ENCODE measurements at regions not wholly inside any gene's neighbourhood (a gene's known extent, or its start where the extent isn't known, plus 50 kb on each side); places are given as distances from the start of the nearest gene placed in this dataset.
"Not testable (repeated sequence)": the region's sequence is repeated elsewhere in the genome, so short reads cannot be mapped to it uniquely, and the experiment has no call there.

DNA sequence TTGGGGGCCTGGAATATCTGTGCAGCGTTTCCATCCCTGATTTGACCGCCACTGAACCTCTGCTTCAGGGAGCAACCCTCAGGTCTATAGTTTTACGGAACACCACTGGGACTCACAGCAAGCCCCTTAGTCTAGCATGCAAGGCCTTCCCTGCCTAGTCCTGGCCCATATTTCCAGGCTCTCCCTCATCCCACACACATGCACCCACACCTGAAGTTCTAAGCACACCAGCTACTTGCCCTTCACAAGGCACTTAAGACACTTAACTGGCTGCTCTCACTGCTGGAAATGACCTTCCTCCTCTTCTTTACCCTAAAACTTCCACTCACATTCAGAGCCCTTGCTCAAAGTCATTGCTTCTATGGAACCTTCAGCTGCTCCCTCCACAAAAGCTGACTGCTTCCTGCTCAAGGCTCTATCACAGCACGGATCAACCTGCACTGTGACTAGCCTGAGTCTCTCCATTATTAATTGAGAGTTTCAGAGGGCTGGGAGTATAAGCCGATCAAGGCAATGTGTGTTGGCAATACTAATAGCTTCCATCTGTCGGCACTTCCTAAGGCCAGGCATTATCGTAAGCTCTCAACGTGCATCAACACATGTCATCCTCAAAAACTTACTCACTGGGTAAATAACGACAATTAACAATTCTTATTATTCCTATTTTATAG, 84.3 kb downstream of the RRAGC start:
- H3K4me3 ChIP-seq (ENCODE audit: low read depth, low read length): no peak overlapping the region
- TF ChIP-seq, protein P1, sequence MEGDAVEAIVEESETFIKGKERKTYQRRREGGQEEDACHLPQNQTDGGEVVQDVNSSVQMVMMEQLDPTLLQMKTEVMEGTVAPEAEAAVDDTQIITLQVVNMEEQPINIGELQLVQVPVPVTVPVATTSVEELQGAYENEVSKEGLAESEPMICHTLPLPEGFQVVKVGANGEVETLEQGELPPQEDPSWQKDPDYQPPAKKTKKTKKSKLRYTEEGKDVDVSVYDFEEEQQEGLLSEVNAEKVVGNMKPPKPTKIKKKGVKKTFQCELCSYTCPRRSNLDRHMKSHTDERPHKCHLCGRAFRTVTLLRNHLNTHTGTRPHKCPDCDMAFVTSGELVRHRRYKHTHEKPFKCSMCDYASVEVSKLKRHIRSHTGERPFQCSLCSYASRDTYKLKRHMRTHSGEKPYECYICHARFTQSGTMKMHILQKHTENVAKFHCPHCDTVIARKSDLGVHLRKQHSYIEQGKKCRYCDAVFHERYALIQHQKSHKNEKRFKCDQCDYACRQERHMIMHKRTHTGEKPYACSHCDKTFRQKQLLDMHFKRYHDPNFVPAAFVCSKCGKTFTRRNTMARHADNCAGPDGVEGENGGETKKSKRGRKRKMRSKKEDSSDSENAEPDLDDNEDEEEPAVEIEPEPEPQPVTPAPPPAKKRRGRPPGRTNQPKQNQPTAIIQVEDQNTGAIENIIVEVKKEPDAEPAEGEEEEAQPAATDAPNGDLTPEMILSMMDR (IDR thresholded peaks at IDR 0.05; ENCODE audit: insufficient read depth, low read depth, low read length): no peak
- DNase-seq (ENCODE audit: low read depth): no peak

DNA sequence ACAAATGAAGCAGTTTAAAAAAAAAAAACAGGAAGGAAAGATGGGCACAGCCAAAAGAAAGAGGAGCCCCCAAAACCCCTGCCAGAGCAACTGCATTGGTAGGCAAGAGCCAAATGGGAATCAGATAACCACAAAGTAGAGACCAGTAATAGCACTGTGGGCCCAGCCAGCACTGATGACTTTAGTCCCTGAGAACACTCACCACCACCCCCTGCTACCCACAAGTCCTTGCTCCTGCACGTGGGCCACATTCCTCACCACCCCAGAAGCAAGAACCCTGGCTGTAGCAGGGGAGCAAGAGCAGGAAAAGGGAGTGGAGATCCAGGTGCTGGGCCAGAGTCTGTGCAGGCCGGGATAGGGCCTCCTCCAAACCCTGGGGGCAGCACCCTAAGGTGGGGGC, 86.1 kb downstream of the RRAGC start:
- TF ChIP-seq, protein P1 (IDR thresholded peaks at IDR 0.05; ENCODE audit: insufficient read depth, low read depth, low read length): no peak
- no peak for DNase-seq (ENCODE audit: low read depth)
- H3K4me3 ChIP-seq (ENCODE audit: low read depth, low read length): no peak overlapping the region

DNA sequence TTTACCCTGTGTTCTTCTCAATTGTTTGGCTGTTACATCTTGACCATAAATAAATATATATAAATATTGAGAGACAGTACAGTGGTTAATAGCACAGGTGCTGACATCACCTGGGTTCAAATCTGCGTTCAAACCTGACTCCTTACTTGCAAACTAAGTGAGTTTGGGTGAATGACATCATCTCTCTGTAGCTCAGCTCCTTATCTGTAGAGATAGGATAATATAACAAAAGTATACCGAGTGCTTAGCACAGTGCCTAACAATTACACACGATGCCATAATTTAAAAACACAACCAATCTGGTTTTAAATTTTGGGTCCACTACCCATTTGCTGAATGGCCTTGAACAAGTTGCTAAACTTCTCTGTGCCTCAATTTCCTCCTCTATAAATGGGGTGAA, 86.6 kb downstream of the RRAGC start:
- DNase-seq (ENCODE audit: low read depth): no peak
- TF ChIP-seq, protein P1 (IDR thresholded peaks at IDR 0.05; ENCODE audit: insufficient read depth, low read depth, low read length): no peak
- no peak overlapping the region for H3K4me3 ChIP-seq (ENCODE audit: low read depth, low read length)

DNA sequence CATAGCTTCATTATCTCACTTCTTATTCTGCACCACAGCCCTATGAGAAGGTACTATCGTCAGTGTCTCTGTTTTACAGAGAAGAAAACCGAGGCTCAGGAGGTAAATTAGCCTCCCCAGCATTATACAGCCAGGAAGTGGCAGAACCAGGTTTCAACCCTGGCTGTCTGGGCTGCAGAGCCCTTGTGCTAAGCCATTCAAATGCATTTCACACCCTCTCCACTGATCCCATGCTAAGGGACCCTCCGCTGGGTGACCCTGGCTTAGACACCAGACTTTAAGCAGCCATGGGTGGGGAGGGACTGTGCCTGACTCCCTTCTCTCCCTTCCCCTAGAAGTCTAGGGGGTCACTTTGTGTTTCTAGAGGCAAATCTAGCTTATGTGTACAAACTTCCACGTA, 87.5 kb downstream of the RRAGC start:
- DNase-seq (ENCODE audit: low read depth): no peak
- TF ChIP-seq, protein P1 (IDR thresholded peaks at IDR 0.05; ENCODE audit: insufficient read depth, low read depth, low read length): no peak
- H3K4me3 ChIP-seq (ENCODE audit: low read depth, low read length): no peak overlapping the region

DNA sequence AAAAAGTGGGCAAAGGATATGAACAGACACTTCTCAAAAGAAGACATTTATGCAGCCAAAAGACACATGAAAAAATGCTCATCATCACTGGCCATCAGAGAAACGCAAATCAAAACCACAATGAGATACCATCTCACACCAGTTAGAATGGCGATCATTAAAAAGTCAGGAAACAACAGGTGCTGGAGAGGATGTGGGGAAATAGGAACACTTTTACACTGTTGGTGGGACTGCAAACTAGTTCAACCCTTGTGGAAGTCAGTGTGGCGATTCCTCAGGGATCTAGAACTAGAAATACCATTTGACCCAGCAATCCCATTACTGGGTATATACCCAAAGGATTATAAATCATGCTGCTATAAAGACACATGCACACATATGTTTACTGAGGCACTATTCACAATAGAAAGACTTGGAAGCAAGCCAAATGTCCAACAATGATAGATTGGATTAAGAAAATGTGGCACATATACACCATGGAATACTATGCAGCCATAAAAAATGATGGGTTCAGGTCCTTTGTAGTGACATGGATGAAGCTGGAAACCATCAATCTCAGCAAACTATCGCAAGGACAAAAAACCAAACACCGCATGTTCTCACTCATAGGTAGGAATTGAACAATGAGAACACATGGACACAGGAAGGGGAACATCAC, 88.9 kb downstream of the RRAGC start:
- DNase-seq (ENCODE audit: low read depth); H3K4me3 ChIP-seq (ENCODE audit: low read depth, low read length): not testable (repeated sequence)

- no peak for DNase-seq (ENCODE audit: low read depth)
- H3K4me3 ChIP-seq (ENCODE audit: low read depth, low read length): no peak overlapping the region
- TF ChIP-seq, protein P1 (IDR thresholded peaks at IDR 0.05; ENCODE audit: insufficient read depth, low read depth, low read length): no peak
Measured at GRCh38 chr1:38766125-38766524, 93.4 kb downstream of the RRAGC start.

DNA sequence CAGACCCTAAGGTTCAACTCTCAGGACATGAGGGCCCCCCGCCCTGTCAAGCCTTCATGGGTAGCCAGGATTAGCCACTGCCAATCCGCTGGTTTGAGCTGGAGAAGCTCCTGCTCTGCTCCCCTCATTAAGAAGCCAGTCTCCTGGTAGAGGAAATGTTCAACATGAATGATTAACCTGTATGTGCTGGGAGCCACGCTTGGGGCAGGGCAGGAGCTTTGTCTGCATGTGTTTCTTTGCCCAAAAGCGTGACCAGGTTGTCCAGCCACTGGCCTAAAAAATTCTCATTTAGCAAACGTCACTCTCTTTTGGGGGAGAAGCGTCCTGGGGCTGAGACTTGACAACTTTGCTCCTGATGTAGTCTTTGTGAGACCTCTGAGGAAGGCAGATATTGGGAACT, 96.5 kb downstream of the RRAGC start:
- TF ChIP-seq, protein P1 (IDR thresholded peaks at IDR 0.05; ENCODE audit: insufficient read depth, low read depth, low read length): no peak
- H3K4me3 ChIP-seq (ENCODE audit: low read depth, low read length): no peak overlapping the region

More for the DNA sequence above, 96.5 kb downstream of the RRAGC start:
- no peak for DNase-seq (ENCODE audit: low read depth)

Measured in fibroblast of villous mesenchyme (primary cell).